AG04449 (cell line): ENCODE measurements at regions not wholly inside any gene's neighbourhood (a gene's known extent, or its start where the extent isn't known, plus 50 kb on each side); places are given as distances from the start of the nearest gene placed in this dataset.

Experiments
- CTCF ChIA-PET: fragments of 350-600 bp; formaldehyde crosslinking; extraction: SDS; loops from one replicate; lab custom pipeline; 2021; ENCODE audit warnings: antibody characterized with exemption; lab: Yijun Ruan, JAX
- POLR2A ChIA-PET: fragments of 400-600, 350-600 bp; formaldehyde crosslinking; extraction: SDS; loops from one replicate; lab custom pipeline; 2020; ENCODE audit warnings: antibody characterized with exemption, inconsistent platforms; lab: Yijun Ruan, JAX
- DNase-seq: peaks from one replicate; pipeline ENCODE4 v3.0.0-alpha.2; 2010; ENCODE audit warnings: low read depth, low spot score
- H3K4me3 ChIP-seq: 2 replicates; pipeline ENCODE4 v1.5.1; 2011; ENCODE audit warnings: low read depth, mild to moderate bottlenecking, control low read depth, low read length
- CTCF ChIP-seq: IDR thresholded peaks from one replicate; pipeline ENCODE4 v1.5.1; 2011; ENCODE audit warnings: mild to moderate bottlenecking, moderate library complexity, low read length, control low read depth, inconsistent platforms; ENCODE audit not compliant: insufficient read depth; ENCODE audit errors: missing control alignments

- peak; percentile 89 for DNase-seq
- H3K4me3 ChIP-seq, result peak overlapping the region; percentile 80
- TF ChIP-seq CTCF, result no peak
- POLR2A ChIA-PET, result interaction anchor here (0.6 to 1.8 kb wide), 5 partner anchors 15 to 31 kb away, joined by 3 to 14 read pairs (median 3); no protein-coding TSS in a partner anchor
- CTCF ChIA-PET, result interaction anchor here (1.0 to 1.6 kb wide), 4 partner anchors 9 to 20 kb away, joined by 3 to 6 read pairs (median 4); no protein-coding TSS in a partner anchor
Observed at GRCh38 chr9:94166236-94166975, 82.1 kb downstream of the PTPDC1 start.

- CTCF ChIA-PET, result no interaction called here
- H3K4me3 ChIP-seq, result peak overlapping the region; percentile 80
- TF ChIP-seq CTCF, result no peak
- no peak for DNase-seq
- POLR2A ChIA-PET, result interaction anchor here (0.6 to 1.8 kb wide), 2 partner anchors 23 to 27 kb away, joined by 3 to 14 read pairs; no protein-coding TSS in a partner anchor
Observed at GRCh38 chr9:94166976-94167346, 82.7 kb downstream of the PTPDC1 start.

GRCh38 chr9:94167376-94167890 lies 83.2 kb downstream of the PTPDC1 start:
- TF ChIP-seq CTCF, result no peak
- DNase-seq, result no peak
- CTCF ChIA-PET, result interaction anchor here (1.6 to 1.8 kb wide), 2 partner anchors 101 to 153 kb away, joined by 7 read pairs; no protein-coding TSS in a partner anchor
- peak overlapping the region; percentile 80 for H3K4me3 ChIP-seq
- POLR2A ChIA-PET, result no interaction called here

- no peak for DNase-seq
- CTCF ChIA-PET, result interaction anchor here (1.1 to 1.8 kb wide), 4 partner anchors 11 to 154 kb away, joined by 3 to 7 read pairs (median 5); no protein-coding TSS in a partner anchor
- H3K4me3 ChIP-seq, result peak overlapping the region; percentile 80
- POLR2A ChIA-PET, result interaction anchor here (0.8 kb wide), 1 partner anchor 18 kb away, joined by 3 read pairs; no protein-coding TSS in a partner anchor
- TF ChIP-seq CTCF, result no peak
Observed at GRCh38 chr9:94168203-94169000, 84.1 kb downstream of the PTPDC1 start.

GRCh38 chr9:94169968-94170367 lies 85.7 kb downstream of the PTPDC1 start:
- TF ChIP-seq CTCF, result no peak
- POLR2A ChIA-PET, result no interaction called here
- CTCF ChIA-PET, result interaction anchor here (0.6 to 1.9 kb wide), 4 partner anchors 11 to 604 kb away, joined by 3 to 6 read pairs (median 4); no protein-coding TSS in a partner anchor
- DNase-seq, result no peak
- no peak overlapping the region for H3K4me3 ChIP-seq
